B cell (primary cell): ENCODE measurements at regions not wholly inside any gene's neighbourhood (a gene's known extent, or its start where the extent isn't known, plus 50 kb on each side); places are given as distances from the start of the nearest gene placed in this dataset.

Source experiments
- ATAC-seq: fragments of 200-7000 bp; cut with Tn5 transposase; one replicate; pipeline ENCODE4 v1.10.0; 2021; ENCODE audit warnings: low read depth, mild to moderate bottlenecking, moderate number of reproducible peaks, moderate library complexity
- CTCF ChIA-PET: fragments of 350-600 bp; sonication (Branson Sonifier 250); formaldehyde crosslinking; loops from one replicate; lab custom pipeline; 2021; ENCODE audit warnings: antibody characterized with exemption, inconsistent platforms; lab: Charles Lee
- POLR2A ChIA-PET: fragments of 350-600 bp; sonication (Branson Sonifier 250); formaldehyde crosslinking; loops from one replicate; lab custom pipeline; 2021; ENCODE audit warnings: antibody characterized with exemption; lab: Charles Lee
- DNase-seq: peaks from one replicate; pipeline ENCODE4 v3.0.0; 2013
- H2AFZ ChIP-seq: 2 replicates; pipeline ENCODE4 v1.6.1; 2012; ENCODE audit warnings: mild to moderate bottlenecking, low read depth, low read length; ENCODE audit not compliant: insufficient read depth, poor library complexity, severe bottlenecking
- H3K27ac ChIP-seq, 2 donors: 1 replicate in 1 of 2; 2 replicates in 1 of 2; pipeline ENCODE4 v1.5.1; 2012 to 2013; ENCODE audit warnings: low read length in 2 of 2, mild to moderate bottlenecking in 2 of 2, moderate library complexity in 1 of 2
- H3K27me3 ChIP-seq, 4 experiments: fragments of 200-600 bp in 1 of 4; sonication (generic) in 1 of 4; replicated peaks in 1 of 4; 1 replicate in 2 of 4; 2 replicates in 2 of 4; pipeline versions ENCODE4 v1.6.1 to v1.7.0; 2013 to 2016; ENCODE audit warnings: low read length in 3 of 4, mild to moderate bottlenecking in 2 of 4, mixed read lengths in 1 of 4, moderate library complexity in 1 of 4; ENCODE audit not compliant: insufficient read depth in 4 of 4, control insufficient read depth in 3 of 4; ENCODE audit errors: control extremely low read depth in 1 of 4
- H3K36me3 ChIP-seq, 2 experiments: replicated peaks in 1 of 2; 1 replicate in 1 of 2; 2 replicates in 1 of 2; pipeline versions ENCODE4 v1.6.1 to v1.7.1; 2013; ENCODE audit warnings: low read length in 1 of 2; ENCODE audit not compliant: insufficient read depth in 2 of 2, control insufficient read depth in 1 of 2; ENCODE audit errors: control extremely low read depth in 1 of 2, extremely low read depth in 1 of 2
- H3K4me1 ChIP-seq, 2 donors: fragments of 200-600 bp in 1 of 2; sonication (generic) in 1 of 2; 1 replicate in 1 of 2; 2 replicates in 1 of 2; pipeline versions ENCODE4 v1.5.1 to v1.6.1; 2013 to 2017; ENCODE audit warnings: low read length in 2 of 2; ENCODE audit not compliant: control insufficient read depth in 2 of 2, insufficient read depth in 2 of 2
- H3K4me2 ChIP-seq: replicated peaks from 2 replicates; pipeline ENCODE3; 2012; ENCODE audit warnings: mild to moderate bottlenecking, low read depth, low read length; ENCODE audit not compliant: poor library complexity, severe bottlenecking
- H3K4me3 ChIP-seq, 5 experiments: fragments of 200-600 bp in 1 of 5; sonication (generic) in 1 of 5; 1 replicate in 3 of 5; 2 replicates in 2 of 5; pipeline versions ENCODE4 v1.5.1 to v1.7.0; 2011 to 2016; ENCODE audit warnings: low read length in 4 of 5, mild to moderate bottlenecking in 4 of 5, low read depth in 2 of 5, control low read depth in 1 of 5, moderate library complexity in 1 of 5; ENCODE audit not compliant: insufficient read depth in 1 of 5; ENCODE audit errors: control extremely low read depth in 1 of 5, extremely low read depth in 1 of 5
- H3K79me2 ChIP-seq: fragments of 200-600 bp; sonication (generic); one replicate; pipeline ENCODE4 v1.6.0; 2016; ENCODE audit warnings: low read length; ENCODE audit not compliant: control insufficient read depth, insufficient read depth
- H3K9ac ChIP-seq: fragments of 200-600 bp; sonication (generic); 2 replicates; pipeline ENCODE4 v1.6.1; 2017; ENCODE audit warnings: mild to moderate bottlenecking, low read length, moderate library complexity
- H3K9me3 ChIP-seq, 3 donors: one replicate each; pipeline versions ENCODE4 v1.6.1 to v1.7.1; 2013; ENCODE audit warnings: low read length in 2 of 3; ENCODE audit not compliant: control insufficient read depth in 2 of 3, insufficient read depth in 1 of 3; ENCODE audit errors: control extremely low read depth in 1 of 3
- H4K20me1 ChIP-seq: 2 replicates; pipeline ENCODE4 v1.6.0; 2012; ENCODE audit warnings: mild to moderate bottlenecking, low read length; ENCODE audit not compliant: insufficient read depth, control insufficient read depth, poor library complexity, severe bottlenecking
- H3K27ac Mint-ChIP-seq: one replicate; pipeline ENCODE4 v1.8.0; 2021; ENCODE audit warnings: mixed read lengths
- H3K27me3 Mint-ChIP-seq: one replicate; pipeline ENCODE4 v1.8.0; 2021; ENCODE audit warnings: mixed read lengths
- H3K4me1 Mint-ChIP-seq: one replicate; pipeline ENCODE4 v1.8.0; 2021; ENCODE audit warnings: mixed read lengths
- H3K4me3 Mint-ChIP-seq: one replicate; pipeline ENCODE4 v1.8.0; 2021; ENCODE audit warnings: mixed read lengths
- H3K9me3 Mint-ChIP-seq: one replicate; pipeline ENCODE4 v1.8.0; 2022; ENCODE audit warnings: mixed read lengths; ENCODE audit not compliant: insufficient read depth
- CTCF ChIP-seq: fragments of 200-600 bp; IDR thresholded peaks from one replicate; pipeline ENCODE4 v1.8.0; 2022; ENCODE audit warnings: antibody characterized with exemption, mild to moderate bottlenecking
- EZH2 ChIP-seq: IDR thresholded peaks from 2 replicates; pipeline ENCODE4 v1.6.1; 2012; ENCODE audit warnings: borderline replicate concordance, low read depth, mild to moderate bottlenecking, moderate library complexity, low read length; ENCODE audit not compliant: insufficient read depth, poor library complexity, severe bottlenecking
- WGBS: methylation state at CpG from one replicate; pipeline ENCODE4 v1.1.5; 2013; ENCODE audit warnings: missing lambda C conversion rate; ENCODE audit not compliant: insufficient coverage; 5-methylcytosine and 5-hydroxymethylcytosine counted together
- intact Hi-C: fragments of 100-400 bp; cut with micrococcal nuclease; formaldehyde crosslinking; loops from one replicate; pipeline ENCODE4 v1.10.0; 2022

DNA sequence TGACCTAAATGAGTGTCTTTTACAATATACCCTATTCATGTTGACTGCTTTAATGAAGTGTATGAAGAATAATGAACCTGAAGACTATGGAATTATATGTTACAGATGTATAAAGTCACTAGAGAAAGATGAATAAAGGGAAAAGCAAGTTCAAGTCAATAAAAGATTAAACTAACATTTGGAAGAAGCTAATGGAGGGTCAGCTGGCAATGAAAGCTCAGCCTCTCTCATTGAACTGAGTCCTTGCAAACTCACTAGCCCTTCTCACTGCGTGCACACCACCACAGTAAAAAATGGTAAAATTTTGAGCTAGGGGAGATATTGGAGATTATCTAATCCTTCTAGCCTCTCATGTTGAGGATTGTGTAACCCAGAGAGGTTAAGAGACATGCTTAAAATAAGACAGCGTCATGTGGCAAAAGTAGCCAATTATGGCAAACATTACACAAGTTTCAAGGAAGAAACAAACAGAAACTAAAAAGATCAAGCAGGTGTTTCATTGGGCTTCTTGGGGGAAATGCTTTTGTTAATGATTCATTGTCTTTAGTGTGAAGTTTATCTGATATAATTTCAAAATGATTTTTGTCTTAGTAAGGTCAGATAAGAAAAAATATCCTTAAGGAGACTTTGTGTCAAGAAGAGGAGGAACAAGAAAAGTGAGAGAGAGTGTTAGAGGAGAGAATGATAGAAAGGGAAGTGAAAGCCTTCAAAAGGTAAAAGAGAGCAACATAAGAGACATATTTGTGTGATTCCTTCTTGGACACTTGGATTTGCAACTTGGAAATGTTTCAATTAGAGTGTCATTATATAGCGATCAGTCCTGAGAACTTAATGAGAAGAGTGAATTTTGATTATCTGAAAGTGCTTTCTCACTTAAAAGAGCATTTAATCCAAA, 893.7 kb upstream of the FAM98A start:
- no peak overlapping the region for H2AFZ ChIP-seq
- H3K4me3 Mint-ChIP-seq, result no peak overlapping the region
- DNase-seq (no peak), ATAC-seq (no peak)
- CTCF ChIA-PET, result no interaction called here
- H3K4me1 ChIP-seq, result no peaks in the 10 kb centered on the region
- H3K79me2 ChIP-seq, result no peaks in the 10 kb centered on the region
- no peaks in the 10 kb centered on the region for H3K27me3 Mint-ChIP-seq
- WGBS, result no CpG with 5 or more reads among the region's 3 CpGs
- no peaks in the 10 kb centered on the region for H3K27me3 ChIP-seq
- no peak overlapping the region for H3K4me3 ChIP-seq
- H4K20me1 ChIP-seq, result no peaks in the 10 kb centered on the region
- H3K9me3 ChIP-seq, result no peaks in the 10 kb centered on the region
- H3K9me3 Mint-ChIP-seq, result no peaks in the 10 kb centered on the region
- no peak overlapping the region for H3K27ac ChIP-seq
- no peak for TF ChIP-seq CTCF
- TF ChIP-seq EZH2, result no peak
- H3K36me3 ChIP-seq, result no peaks in the 10 kb centered on the region
- H3K4me1 Mint-ChIP-seq, result no peaks in the 10 kb centered on the region
- no peak overlapping the region for H3K9ac ChIP-seq
- POLR2A ChIA-PET, result no interaction called here
- no peak overlapping the region for H3K27ac Mint-ChIP-seq
- H3K4me2 ChIP-seq, result no peak overlapping the region
- intact Hi-C loops, result no loop called here

GRCh38 chr2:34486965-34487364, 887.9 kb upstream of the FAM98A start:
- Mint-ChIP-seq H3K4me1 (no peaks in the 10 kb centered on the region), H3K9me3 (no peaks in the 10 kb centered on the region), H3K4me3 (no peak overlapping the region), H3K27ac (no peak overlapping the region), H3K27me3 (no peaks in the 10 kb centered on the region)
- Histone ChIP-seq H3K36me3 (no peaks in the 10 kb centered on the region), H2AFZ (no peak overlapping the region), H3K9me3 (no peaks in the 10 kb centered on the region), H3K9ac (no peak overlapping the region), H3K27ac (no peak overlapping the region), H3K4me3 (no peak overlapping the region), H3K79me2 (no peaks in the 10 kb centered on the region), H4K20me1 (no peaks in the 10 kb centered on the region), H3K4me1 (no peaks in the 10 kb centered on the region), H3K27me3 (no peaks in the 10 kb centered on the region), H3K4me2 (no peak overlapping the region)
- no peak for TF ChIP-seq EZH2
- TF ChIP-seq CTCF, result no peak
- ChIA-PET POLR2A (no interaction called here), CTCF (no interaction called here)
- no peak for DNase-seq
- ATAC-seq, result no peak
- 100% methylated on average over 1 of the region's 2 CpGs for WGBS
- intact Hi-C loops, result no loop called here
